Transverse colon (tissue), 4 donors: ENCODE measurements at regions not wholly inside any gene's neighbourhood (a gene's known extent, or its start where the extent isn't known, plus 50 kb on each side); places are given as distances from the start of the nearest gene placed in this dataset.

ENCODE experiments used
- DNase-seq: peaks from one replicate; pipeline ENCODE4 v3.0.0-alpha.2; 2019
- H3K27ac ChIP-seq, 4 donors: fragments of 200-600 bp; sonication (generic); 2 replicates each; pipeline ENCODE4 v1.5.1; 2016 to 2018; ENCODE audit warnings: inconsistent platforms in 4 of 4
- H3K27me3 ChIP-seq: fragments of 200-600 bp; sonication (generic); 2 replicates; pipeline ENCODE4 v1.5.1; 2017; ENCODE audit warnings: inconsistent platforms
- H3K36me3 ChIP-seq, 4 donors: fragments of 200-600 bp; sonication (generic); 2 replicates each; pipeline ENCODE4 v1.5.1; 2017 to 2019; ENCODE audit warnings: inconsistent platforms in 4 of 4
- H3K4me1 ChIP-seq, 4 donors: fragments of 200-600 bp; sonication (generic); 2 replicates each; pipeline ENCODE4 v1.5.1; 2017 to 2020; ENCODE audit warnings: inconsistent platforms in 4 of 4
- H3K4me3 ChIP-seq, 4 donors: fragments of 200-600 bp; sonication (generic); 1 replicate in 1 of 4; 2 replicates in 3 of 4; pipeline versions ENCODE4 v1.5.1 to v1.6.1; 2017 to 2019; ENCODE audit warnings: inconsistent platforms in 4 of 4
- H3K9me3 ChIP-seq, 2 donors: fragments of 200-600 bp; sonication (generic); 2 replicates each; pipeline ENCODE4 v1.5.1; 2017 to 2019; ENCODE audit warnings: inconsistent platforms in 2 of 2
- EP300 ChIP-seq: sonication (generic); formaldehyde crosslinking; IDR thresholded peaks from one replicate; pipeline ENCODE4 v1.6.1; 2017; ENCODE audit warnings: antibody characterized with exemption, low read depth
- POLR2A ChIP-seq: fragments of 450-650 bp; IDR thresholded peaks from one replicate; pipeline ENCODE4 v1.6.1; 2016; ENCODE audit warnings: antibody characterized with exemption, mild to moderate bottlenecking, moderate library complexity
- POLR2AphosphoS5 ChIP-seq, 3 donors: sonication (generic); formaldehyde crosslinking; IDR thresholded peaks; one replicate each; pipeline ENCODE4 v1.6.1; 2016; ENCODE audit warnings: antibody characterized with exemption in 3 of 3
- WGBS, 2 donors: methylation state at CpG; one replicate each; pipeline ENCODE4 v1.1.5; 2018; ENCODE audit warnings: low coverage in 1 of 2; 5-methylcytosine and 5-hydroxymethylcytosine counted together
- in situ Hi-C, 4 donors: fragments of 200-750 bp; cut with MboI; loops; one replicate each; pipeline versions ENCODE4 v1.15.0 to v1.15.1; 2017; ENCODE audit warnings: low sequenced_read_pairs in 3 of 4, low pct_ligation_motif_present in 1 of 4, low pct_unique_long_range_greater_than_20kb in 1 of 4
- intact Hi-C: fragments of 100-400 bp; cut with DNase I; formaldehyde crosslinking; loops from one replicate; pipeline ENCODE4 v1.15.1; 2023; ENCODE audit warnings: low total_unique reads
- TF ChIP-seq, protein P1 (sequence below), 5 experiments: fragments of 200-600 bp in 3 of 5; fragments of 450-650 bp in 2 of 5; sonication (generic) in 3 of 5; IDR thresholded peaks; 1 replicate in 2 of 5; 2 replicates in 3 of 5; pipeline ENCODE4 v1.5.1; 2016 to 2017; ENCODE audit warnings: antibody characterized with exemption in 5 of 5, inconsistent platforms in 3 of 5, mild to moderate bottlenecking in 2 of 5, moderate library complexity in 1 of 5

DNA sequence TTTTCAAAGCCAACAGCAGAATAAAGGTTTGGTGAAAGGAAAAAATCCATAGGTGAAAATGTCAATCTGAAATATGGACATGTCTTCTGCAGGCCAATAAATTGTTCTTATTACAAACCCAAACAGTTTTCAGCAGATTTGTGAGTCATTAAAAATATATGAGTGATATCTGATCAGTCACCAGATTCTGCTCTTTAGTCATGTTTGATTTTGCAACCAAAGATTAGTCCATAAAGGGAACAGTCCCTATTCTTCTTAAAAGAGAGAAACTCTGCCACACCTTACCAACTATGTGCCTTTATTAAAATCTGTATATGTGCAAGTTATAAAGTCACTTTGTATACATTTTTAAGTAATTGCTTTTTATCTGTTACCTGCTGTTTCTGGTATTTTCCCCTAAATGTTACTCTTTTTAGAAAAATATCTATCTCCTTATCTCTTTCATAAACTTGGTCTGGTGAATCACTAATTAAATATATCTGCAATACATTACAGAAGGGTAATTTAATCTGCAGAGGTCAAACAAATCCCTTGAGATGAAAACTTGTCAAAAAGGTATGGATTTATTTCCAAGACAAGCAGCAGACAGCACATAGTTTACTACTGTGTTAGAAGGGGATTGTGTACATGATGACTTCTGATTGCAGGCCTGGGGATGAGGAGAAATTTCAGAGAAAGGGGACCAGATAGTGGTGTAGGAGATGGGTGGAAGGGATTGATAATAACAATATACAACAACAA lies 322.9 kb upstream of the NWD2 start:
- TF ChIP-seq EP300 (no peak), POLR2A (no peak), POLR2AphosphoS5 (IDR thresholded peaks at IDR 0.05) (no peak)
- TF ChIP-seq, protein P1, sequence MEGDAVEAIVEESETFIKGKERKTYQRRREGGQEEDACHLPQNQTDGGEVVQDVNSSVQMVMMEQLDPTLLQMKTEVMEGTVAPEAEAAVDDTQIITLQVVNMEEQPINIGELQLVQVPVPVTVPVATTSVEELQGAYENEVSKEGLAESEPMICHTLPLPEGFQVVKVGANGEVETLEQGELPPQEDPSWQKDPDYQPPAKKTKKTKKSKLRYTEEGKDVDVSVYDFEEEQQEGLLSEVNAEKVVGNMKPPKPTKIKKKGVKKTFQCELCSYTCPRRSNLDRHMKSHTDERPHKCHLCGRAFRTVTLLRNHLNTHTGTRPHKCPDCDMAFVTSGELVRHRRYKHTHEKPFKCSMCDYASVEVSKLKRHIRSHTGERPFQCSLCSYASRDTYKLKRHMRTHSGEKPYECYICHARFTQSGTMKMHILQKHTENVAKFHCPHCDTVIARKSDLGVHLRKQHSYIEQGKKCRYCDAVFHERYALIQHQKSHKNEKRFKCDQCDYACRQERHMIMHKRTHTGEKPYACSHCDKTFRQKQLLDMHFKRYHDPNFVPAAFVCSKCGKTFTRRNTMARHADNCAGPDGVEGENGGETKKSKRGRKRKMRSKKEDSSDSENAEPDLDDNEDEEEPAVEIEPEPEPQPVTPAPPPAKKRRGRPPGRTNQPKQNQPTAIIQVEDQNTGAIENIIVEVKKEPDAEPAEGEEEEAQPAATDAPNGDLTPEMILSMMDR (IDR thresholded peaks at IDR 0.05) = no peak
- in situ Hi-C loops = no loop called here

DNA sequence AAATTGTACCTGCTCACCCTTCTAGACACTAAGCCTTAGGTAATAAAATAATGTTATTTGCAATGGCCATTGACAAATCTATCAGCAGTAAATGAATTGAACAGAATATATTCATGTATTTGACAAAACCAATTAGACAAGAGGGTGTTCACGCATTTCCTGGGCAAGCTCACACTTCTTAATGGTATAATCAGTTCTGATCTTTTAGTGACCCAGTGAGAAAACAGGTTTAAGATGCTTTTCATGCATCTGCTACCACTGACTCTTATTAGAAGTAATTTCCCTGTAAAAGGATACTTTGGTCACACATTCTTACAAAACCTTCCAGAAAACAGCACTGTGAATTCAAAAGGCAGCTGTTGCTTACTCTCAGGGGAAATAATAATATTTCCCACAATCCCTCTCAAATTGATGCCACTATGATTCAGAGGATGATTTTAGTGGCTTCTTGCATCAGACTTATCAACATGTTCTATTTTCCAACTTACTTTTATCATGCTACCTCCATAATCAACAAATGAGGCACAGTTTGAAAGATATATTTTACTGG lies 313.9 kb upstream of the NWD2 start:
- Histone ChIP-seq H3K27ac (no peak overlapping the region), H3K4me3 (no peak overlapping the region), H3K9me3 (no peaks in the 10 kb centered on the region), H3K36me3 (no peaks in the 10 kb centered on the region), H3K27me3 (no peaks in the 10 kb centered on the region), H3K4me1 (no peaks in the 10 kb centered on the region)
- in situ Hi-C loops (no loop called here), intact Hi-C loops (no loop called here)
- TF ChIP-seq, protein P1 (IDR thresholded peaks at IDR 0.05) = no peak
- TF ChIP-seq POLR2AphosphoS5 (IDR thresholded peaks at IDR 0.05) = no peak
- no peak for TF ChIP-seq POLR2A
- no peak for TF ChIP-seq EP300
- no peak for DNase-seq
- WGBS, 2 donors = 73 to 80% methylated on average over 1 of the region's 1 CpG

More for the DNA sequence above, 322.9 kb upstream of the NWD2 start:
- no peak for DNase-seq
- Histone ChIP-seq H3K4me1 (no peaks in the 10 kb centered on the region), H3K27ac (no peak overlapping the region), H3K4me3 (no peak overlapping the region), H3K36me3 (no peaks in the 10 kb centered on the region), H3K9me3 (no peaks in the 10 kb centered on the region), H3K27me3 (no peaks in the 10 kb centered on the region)
- intact Hi-C loops = no loop called here

DNA sequence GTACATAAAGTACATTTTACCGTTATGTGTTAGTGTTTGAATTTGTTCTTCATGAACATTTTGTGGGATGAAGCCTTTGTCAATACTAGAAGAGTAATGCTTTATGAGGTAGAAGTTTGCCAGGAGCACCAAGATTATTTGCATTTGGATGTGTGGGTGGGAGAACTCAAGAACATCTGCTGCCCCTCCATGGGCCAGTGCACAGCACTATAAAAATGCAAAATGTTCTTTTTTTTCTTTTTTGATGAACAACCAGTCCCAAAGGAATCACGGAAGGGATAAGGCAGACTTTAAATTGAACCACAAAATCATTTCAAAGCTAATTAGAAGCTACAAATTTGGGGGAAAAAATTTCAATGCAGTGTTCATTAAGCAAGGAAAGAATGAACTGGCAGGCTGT lies 300.3 kb upstream of the NWD2 start:
- no peaks in the 10 kb centered on the region for H3K4me1 ChIP-seq
- intact Hi-C loops (no loop called here), in situ Hi-C loops (no loop called here)
- no peaks in the 10 kb centered on the region for H3K9me3 ChIP-seq
- TF ChIP-seq, protein P1 (IDR thresholded peaks at IDR 0.05) = no peak
- TF ChIP-seq POLR2A = no peak
- no peak for TF ChIP-seq POLR2AphosphoS5 (IDR thresholded peaks at IDR 0.05)
- TF ChIP-seq EP300 = no peak
- H3K4me3 ChIP-seq = no peak overlapping the region
- no peaks in the 10 kb centered on the region for H3K36me3 ChIP-seq
- no peak for DNase-seq
- no peak overlapping the region for H3K27ac ChIP-seq
- WGBS, 2 donors = 72 to 77% methylated on average over 2 of the region's 2 CpGs
- H3K27me3 ChIP-seq = no peaks in the 10 kb centered on the region

DNA sequence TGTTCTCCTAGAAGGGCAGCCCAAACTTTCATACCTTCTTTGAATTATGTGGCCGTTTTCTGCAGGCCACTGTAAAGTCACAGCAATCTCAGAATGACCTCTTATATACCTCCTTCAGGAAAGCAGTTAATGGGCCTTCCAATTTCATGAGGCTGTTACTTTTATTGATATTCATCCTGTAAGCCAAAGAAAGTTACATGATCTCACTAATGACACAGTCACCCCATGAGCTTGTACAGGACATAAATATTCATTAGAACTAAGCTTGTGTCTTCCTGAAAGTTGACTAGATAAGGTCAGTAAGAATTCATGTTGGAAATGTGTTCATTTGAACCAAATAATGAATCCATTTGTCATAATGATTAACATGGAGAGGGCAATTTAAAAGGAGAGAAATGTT lies 283.1 kb upstream of the NWD2 start:
- no peak for TF ChIP-seq EP300
- TF ChIP-seq POLR2A = no peak
- TF ChIP-seq, protein P1 (IDR thresholded peaks at IDR 0.05) = no peak
- no peak for TF ChIP-seq POLR2AphosphoS5 (IDR thresholded peaks at IDR 0.05)
- H3K36me3 ChIP-seq = no peaks in the 10 kb centered on the region
- in situ Hi-C loops = no loop called here
- intact Hi-C loops = no loop called here
- H3K9me3 ChIP-seq = no peaks in the 10 kb centered on the region
- no peak overlapping the region for H3K27ac ChIP-seq
- H3K4me1 ChIP-seq = no peaks in the 10 kb centered on the region
- no peak overlapping the region for H3K4me3 ChIP-seq
- H3K27me3 ChIP-seq = no peaks in the 10 kb centered on the region
- WGBS, 2 donors = 81% methylated on average over 1 of the region's 1 CpG; no CpG with 5 or more reads in 1 of the 2 donors
- DNase-seq = no peak
